ENCODE measurements at regions not wholly inside any gene's neighbourhood (a gene's known extent, or its start where the extent isn't known, plus 50 kb on each side); places are given as distances from the start of the nearest gene placed in this dataset.
"Not testable (repeated sequence)": the region's sequence is repeated elsewhere in the genome, so short reads cannot be mapped to it uniquely, and the experiment has no call there.

- DNase-seq (ENCODE audit: low read depth), result no peak
Observed at GRCh38 chr4:108458681-108459080, 161.7 kb upstream of the RPL34 start.

GRCh38 chr4:108454227-108454626 is 166.1 kb upstream of the RPL34 start:
- DNase-seq (ENCODE audit: low read depth), result no peak

GRCh38 chr4:108453366-108453765 is 167.0 kb upstream of the RPL34 start:
- no peak for DNase-seq (ENCODE audit: low read depth)

- no peak for DNase-seq (ENCODE audit: low read depth)
Observed at GRCh38 chr4:108450236-108450898, 170.0 kb upstream of the RPL34 start.

GRCh38 chr4:108449129-108449528 is 171.2 kb upstream of the RPL34 start:
- DNase-seq (ENCODE audit: low read depth), result no peak

GRCh38 chr4:108446556-108446955 is 173.8 kb upstream of the RPL34 start:
- no peak for DNase-seq (ENCODE audit: low read depth)

GRCh38 chr4:108445716-108446115 is 174.7 kb upstream of the RPL34 start:
- DNase-seq (ENCODE audit: low read depth), result no peak

GRCh38 chr4:108443585-108443984 is 176.8 kb upstream of the RPL34 start:
- no peak for DNase-seq (ENCODE audit: low read depth)

- no peak for DNase-seq (ENCODE audit: low read depth)
Observed at GRCh38 chr4:108433832-108434231, 186.5 kb upstream of the RPL34 start.

- not testable (repeated sequence) for DNase-seq (ENCODE audit: low read depth)
Observed at GRCh38 chr4:108433394-108433793, 187.0 kb upstream of the RPL34 start.

GRCh38 chr4:108432418-108432817 is 188.0 kb upstream of the RPL34 start:
- no peak for DNase-seq (ENCODE audit: low read depth)

- DNase-seq (ENCODE audit: low read depth), result no peak
Observed at GRCh38 chr4:108431986-108432385, 188.4 kb upstream of the RPL34 start.

- no peak for DNase-seq (ENCODE audit: low read depth)
Observed at GRCh38 chr4:108430921-108431320, 189.5 kb upstream of the RPL34 start.

- no peak for DNase-seq (ENCODE audit: low read depth)
Observed at GRCh38 chr4:108429662-108430061, 190.7 kb upstream of the RPL34 start.

- DNase-seq (ENCODE audit: low read depth), result no peak
Observed at GRCh38 chr4:108428923-108429322, 191.5 kb upstream of the RPL34 start.

GRCh38 chr4:108427946-108428485 is 192.4 kb upstream of the RPL34 start:
- no peak for DNase-seq (ENCODE audit: low read depth)

GRCh38 chr4:108426493-108426892 is 193.9 kb upstream of the RPL34 start:
- no peak for DNase-seq (ENCODE audit: low read depth)

GRCh38 chr4:108425988-108426387 is 194.4 kb upstream of the RPL34 start:
- no peak for DNase-seq (ENCODE audit: low read depth)

GRCh38 chr4:108417923-108418322 is 202.5 kb upstream of the RPL34 start:
- no peak for DNase-seq (ENCODE audit: low read depth)

- no peak for DNase-seq (ENCODE audit: low read depth)
Observed at GRCh38 chr4:108416831-108417230, 203.5 kb upstream of the RPL34 start.

GRCh38 chr4:108415389-108415788 is 205.0 kb upstream of the RPL34 start:
- no peak for DNase-seq (ENCODE audit: low read depth)

GRCh38 chr4:108411836-108412235 is 208.5 kb upstream of the RPL34 start:
- no peak for DNase-seq (ENCODE audit: low read depth)

- DNase-seq (ENCODE audit: low read depth), result not testable (repeated sequence)
Observed at GRCh38 chr4:108409691-108410090, 210.7 kb upstream of the RPL34 start.

GRCh38 chr4:108405586-108405985 is 214.8 kb upstream of the RPL34 start:
- no peak for DNase-seq (ENCODE audit: low read depth)

Measured in activated T-helper 1 cell treated with Interleukin-2 at 50 U/mL for 16 hours (primary cell).